ENCODE measurements at regions not wholly inside any gene's neighbourhood (a gene's known extent, or its start where the extent isn't known, plus 50 kb on each side); places are given as distances from the start of the nearest gene placed in this dataset.

DNA sequence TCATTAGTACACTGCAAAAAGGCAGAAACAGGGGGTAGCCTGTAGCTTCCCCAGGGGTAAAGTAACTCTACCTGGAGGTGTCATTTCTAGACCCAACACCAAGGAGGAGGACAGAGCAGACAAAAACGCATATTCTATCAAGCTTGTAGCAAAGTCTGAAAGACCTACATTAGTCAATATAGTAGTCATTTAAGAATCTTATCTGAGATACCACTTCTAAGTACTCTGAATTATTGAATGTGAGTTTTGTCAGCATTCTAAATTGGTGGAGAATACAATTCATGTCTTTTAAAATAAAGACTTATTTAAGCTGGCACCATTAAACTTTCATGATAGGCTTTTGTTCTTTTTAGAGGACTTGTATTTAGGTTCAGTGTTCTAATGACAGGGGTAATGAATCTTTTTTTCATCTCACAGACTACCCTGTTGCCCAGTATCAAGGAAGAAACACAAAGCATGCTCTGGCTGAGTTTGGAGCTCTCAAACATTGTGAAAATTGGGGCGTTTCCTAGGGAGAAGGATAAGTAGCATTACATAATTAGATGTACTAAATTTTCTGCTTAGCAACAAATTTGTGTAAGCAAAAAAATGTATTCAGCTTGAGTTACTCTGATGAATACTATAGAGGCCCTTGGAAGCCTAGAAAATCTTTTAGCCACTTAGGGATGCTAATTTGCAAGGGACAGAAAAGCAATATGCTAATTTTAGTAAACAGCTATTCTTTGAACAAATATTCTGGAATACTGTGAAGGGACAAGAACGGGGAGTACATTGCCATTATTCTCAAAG is 255.4 kb upstream of the HSF2 start:
- TF ChIP-seq, protein P1, sequence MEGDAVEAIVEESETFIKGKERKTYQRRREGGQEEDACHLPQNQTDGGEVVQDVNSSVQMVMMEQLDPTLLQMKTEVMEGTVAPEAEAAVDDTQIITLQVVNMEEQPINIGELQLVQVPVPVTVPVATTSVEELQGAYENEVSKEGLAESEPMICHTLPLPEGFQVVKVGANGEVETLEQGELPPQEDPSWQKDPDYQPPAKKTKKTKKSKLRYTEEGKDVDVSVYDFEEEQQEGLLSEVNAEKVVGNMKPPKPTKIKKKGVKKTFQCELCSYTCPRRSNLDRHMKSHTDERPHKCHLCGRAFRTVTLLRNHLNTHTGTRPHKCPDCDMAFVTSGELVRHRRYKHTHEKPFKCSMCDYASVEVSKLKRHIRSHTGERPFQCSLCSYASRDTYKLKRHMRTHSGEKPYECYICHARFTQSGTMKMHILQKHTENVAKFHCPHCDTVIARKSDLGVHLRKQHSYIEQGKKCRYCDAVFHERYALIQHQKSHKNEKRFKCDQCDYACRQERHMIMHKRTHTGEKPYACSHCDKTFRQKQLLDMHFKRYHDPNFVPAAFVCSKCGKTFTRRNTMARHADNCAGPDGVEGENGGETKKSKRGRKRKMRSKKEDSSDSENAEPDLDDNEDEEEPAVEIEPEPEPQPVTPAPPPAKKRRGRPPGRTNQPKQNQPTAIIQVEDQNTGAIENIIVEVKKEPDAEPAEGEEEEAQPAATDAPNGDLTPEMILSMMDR (IDR thresholded peaks at IDR 0.05) = no peak
- no peak for TF ChIP-seq POLR2A (IDR thresholded peaks at IDR 0.05)
- no peak for TF ChIP-seq EP300 (IDR thresholded peaks at IDR 0.05; ENCODE audit: low read depth)
- TF ChIP-seq POLR2AphosphoS5 (IDR thresholded peaks at IDR 0.05) = no peak

Data from transverse colon (tissue), 4 donors.